ENCODE measurements at regions not wholly inside any gene's neighbourhood (a gene's known extent, or its start where the extent isn't known, plus 50 kb on each side); places are given as distances from the start of the nearest gene placed in this dataset.

DNA sequence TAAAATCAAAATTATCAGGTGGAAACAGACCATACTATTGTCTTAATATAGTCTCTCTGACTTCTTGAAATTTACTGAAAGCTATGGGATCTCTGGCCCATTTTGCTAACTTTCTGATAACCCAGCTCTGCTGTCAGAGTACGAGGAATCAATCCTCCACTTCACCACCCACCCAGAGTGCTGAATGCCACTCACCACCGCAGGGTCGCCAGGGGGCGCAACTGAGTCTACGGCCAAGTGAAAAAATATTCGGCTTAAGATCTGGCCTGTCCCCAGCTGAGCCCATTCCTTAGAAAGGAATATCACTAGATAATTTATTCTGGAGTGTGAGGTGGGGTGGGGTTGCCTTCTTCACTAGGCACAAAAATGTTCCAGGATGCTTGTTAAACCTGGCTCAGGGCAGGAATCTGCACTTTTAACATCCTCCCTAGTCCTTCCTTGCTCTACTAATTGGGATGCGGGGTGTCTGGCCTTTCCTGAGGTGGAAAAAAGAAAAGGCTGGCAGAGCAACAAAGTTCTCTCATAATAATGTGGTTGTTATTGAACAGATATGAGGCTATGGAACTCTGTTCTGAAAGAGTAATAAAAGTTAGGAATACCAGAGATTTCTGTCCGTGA lies 520.6 kb downstream of the MFSD1 start:
- no peak overlapping the region for H2AFZ ChIP-seq (ENCODE audit: low read depth, low read length, severe bottlenecking)
- TF ChIP-seq, protein P1, sequence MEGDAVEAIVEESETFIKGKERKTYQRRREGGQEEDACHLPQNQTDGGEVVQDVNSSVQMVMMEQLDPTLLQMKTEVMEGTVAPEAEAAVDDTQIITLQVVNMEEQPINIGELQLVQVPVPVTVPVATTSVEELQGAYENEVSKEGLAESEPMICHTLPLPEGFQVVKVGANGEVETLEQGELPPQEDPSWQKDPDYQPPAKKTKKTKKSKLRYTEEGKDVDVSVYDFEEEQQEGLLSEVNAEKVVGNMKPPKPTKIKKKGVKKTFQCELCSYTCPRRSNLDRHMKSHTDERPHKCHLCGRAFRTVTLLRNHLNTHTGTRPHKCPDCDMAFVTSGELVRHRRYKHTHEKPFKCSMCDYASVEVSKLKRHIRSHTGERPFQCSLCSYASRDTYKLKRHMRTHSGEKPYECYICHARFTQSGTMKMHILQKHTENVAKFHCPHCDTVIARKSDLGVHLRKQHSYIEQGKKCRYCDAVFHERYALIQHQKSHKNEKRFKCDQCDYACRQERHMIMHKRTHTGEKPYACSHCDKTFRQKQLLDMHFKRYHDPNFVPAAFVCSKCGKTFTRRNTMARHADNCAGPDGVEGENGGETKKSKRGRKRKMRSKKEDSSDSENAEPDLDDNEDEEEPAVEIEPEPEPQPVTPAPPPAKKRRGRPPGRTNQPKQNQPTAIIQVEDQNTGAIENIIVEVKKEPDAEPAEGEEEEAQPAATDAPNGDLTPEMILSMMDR (IDR thresholded peaks at IDR 0.05; ENCODE audit: insufficient read depth, low read length, poor library complexity, severe bottlenecking), result peak; percentile 83
- TF ChIP-seq EZH2phosphoT487 (conservative IDR thresholded peaks at IDR 0.05; ENCODE audit: low read length), result no peak

DNA sequence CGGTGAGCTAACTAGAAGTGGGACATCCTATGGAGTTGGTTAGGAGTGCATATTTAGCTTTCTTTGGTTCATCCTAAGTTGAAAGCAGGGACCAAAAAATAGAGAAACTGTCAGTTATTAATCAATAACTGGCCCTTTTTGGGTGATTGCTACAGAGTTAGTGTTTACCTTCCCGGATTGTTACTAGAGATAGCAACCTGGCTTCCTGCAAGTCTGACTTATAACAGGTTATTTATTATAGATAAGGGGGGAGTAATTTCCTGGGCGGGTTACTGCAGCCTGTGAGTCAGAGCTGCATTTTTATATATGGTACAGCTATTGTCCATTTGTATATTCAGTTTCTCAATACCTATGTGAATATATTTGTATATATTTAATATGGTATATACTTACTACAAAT lies 522.0 kb downstream of the MFSD1 start:
- Histone ChIP-seq H3K79me2 (ENCODE audit: insufficient read depth, low read length) (no peaks in the 10 kb centered on the region), H3K36me3 (ENCODE audit: low read length) (no peaks in the 10 kb centered on the region), H3K4me3 (ENCODE audit: insufficient read depth, low read length, poor library complexity, severe bottlenecking) (no peak overlapping the region), H3K27ac (ENCODE audit: low read depth, low read length) (no peak overlapping the region), H3K4me2 (ENCODE audit: low read depth, low read length, poor library complexity, severe bottlenecking) (no peak overlapping the region), H3K9me3 (ENCODE audit: insufficient read depth, low read length) (no peaks in the 10 kb centered on the region), H4K20me1 (ENCODE audit: low read depth, low read length) (no peaks in the 10 kb centered on the region), H2AFZ (ENCODE audit: low read depth, low read length, severe bottlenecking) (no peak overlapping the region), H3K9ac (ENCODE audit: low read length) (no peak overlapping the region), H3K9me2 (replicated peaks; ENCODE audit: insufficient read depth, low read length) (no peaks in the 10 kb centered on the region), H3F3A (ENCODE audit: insufficient read depth) (no peaks in the 10 kb centered on the region), H3K27me3 (ENCODE audit: low read length) (no peaks in the 10 kb centered on the region)
- TF ChIP-seq EZH2phosphoT487 (conservative IDR thresholded peaks at IDR 0.05; ENCODE audit: low read length), result no peak
- TF ChIP-seq, protein P1 (IDR thresholded peaks at IDR 0.05; ENCODE audit: insufficient read depth, low read length, poor library complexity, severe bottlenecking), result no peak

More for the DNA sequence above, 520.6 kb downstream of the MFSD1 start:
- no peaks in the 10 kb centered on the region for H3K79me2 ChIP-seq (ENCODE audit: insufficient read depth, low read length)
- H4K20me1 ChIP-seq (ENCODE audit: low read depth, low read length), result no peaks in the 10 kb centered on the region
- H3F3A ChIP-seq (ENCODE audit: insufficient read depth), result no peaks in the 10 kb centered on the region
- no peaks in the 10 kb centered on the region for H3K9me3 ChIP-seq (ENCODE audit: insufficient read depth, low read length)
- H3K27me3 ChIP-seq (ENCODE audit: low read length), result no peaks in the 10 kb centered on the region
- no peaks in the 10 kb centered on the region for H3K9me2 ChIP-seq (replicated peaks; ENCODE audit: insufficient read depth, low read length)
- H3K36me3 ChIP-seq (ENCODE audit: low read length), result no peaks in the 10 kb centered on the region
- H3K27ac ChIP-seq (ENCODE audit: low read depth, low read length), result no peak overlapping the region
- no peak overlapping the region for H3K4me2 ChIP-seq (ENCODE audit: low read depth, low read length, poor library complexity, severe bottlenecking)
- no peak overlapping the region for H3K9ac ChIP-seq (ENCODE audit: low read length)
- no peak overlapping the region for H3K4me3 ChIP-seq (ENCODE audit: insufficient read depth, low read length, poor library complexity, severe bottlenecking)

- no peaks in the 10 kb centered on the region for H3K27me3 ChIP-seq (ENCODE audit: low read length)
- no peak overlapping the region for H3K9ac ChIP-seq (ENCODE audit: low read length)
- no peaks in the 10 kb centered on the region for H3K36me3 ChIP-seq (ENCODE audit: low read length)
- no peaks in the 10 kb centered on the region for H3F3A ChIP-seq (ENCODE audit: insufficient read depth)
- H3K9me2 ChIP-seq (replicated peaks; ENCODE audit: insufficient read depth, low read length), result no peaks in the 10 kb centered on the region
- H3K4me2 ChIP-seq (ENCODE audit: low read depth, low read length, poor library complexity, severe bottlenecking), result no peak overlapping the region
- H3K4me3 ChIP-seq (ENCODE audit: insufficient read depth, low read length, poor library complexity, severe bottlenecking), result no peak overlapping the region
- H2AFZ ChIP-seq (ENCODE audit: low read depth, low read length, severe bottlenecking), result no peak overlapping the region
- no peak overlapping the region for H3K27ac ChIP-seq (ENCODE audit: low read depth, low read length)
- no peak for TF ChIP-seq EZH2phosphoT487 (conservative IDR thresholded peaks at IDR 0.05; ENCODE audit: low read length)
- TF ChIP-seq, protein P1 (IDR thresholded peaks at IDR 0.05; ENCODE audit: insufficient read depth, low read length, poor library complexity, severe bottlenecking), result no peak
- H3K79me2 ChIP-seq (ENCODE audit: insufficient read depth, low read length), result no peaks in the 10 kb centered on the region
- H4K20me1 ChIP-seq (ENCODE audit: low read depth, low read length), result no peaks in the 10 kb centered on the region
- no peaks in the 10 kb centered on the region for H3K9me3 ChIP-seq (ENCODE audit: insufficient read depth, low read length)
Measured at GRCh38 chr3:159326998-159327397, 525.1 kb downstream of the MFSD1 start.

Data from SU-DHL-6 (cell line).